ENCODE measurements at regions not wholly inside any gene's neighbourhood (a gene's known extent, or its start where the extent isn't known, plus 50 kb on each side); places are given as distances from the start of the nearest gene placed in this dataset.

DNA sequence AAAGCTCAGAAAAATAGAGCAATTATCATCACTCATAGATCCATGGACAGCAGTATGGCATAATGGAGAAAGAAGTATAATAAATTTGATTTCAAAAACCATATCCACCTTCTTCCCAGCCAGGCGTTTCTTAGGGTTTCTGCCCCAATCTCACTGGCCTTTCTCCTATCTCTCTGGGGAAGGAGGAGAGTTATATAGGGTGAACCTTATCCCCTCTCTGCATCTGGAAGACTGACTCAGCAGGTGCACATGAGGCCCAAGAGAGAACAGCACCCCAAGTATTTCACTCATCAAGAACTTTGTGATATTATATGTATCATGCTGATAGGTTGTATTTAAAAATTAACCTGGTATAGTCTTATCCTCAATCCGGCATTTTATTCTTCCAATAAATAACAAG is 318.8 kb upstream of the RASGEF1B start:
- Histone ChIP-seq H3K36me3 (replicated peaks in 1 of 2) (no peaks in the 10 kb centered on the region), H3K9me3 (replicated peaks in 1 of 3) (no peaks in the 10 kb centered on the region), H3K4me1 (replicated peaks in 1 of 2) (peaks cover 0 to 13% of the 10 kb centered on the region in 2 donors), H3K4me3 (no peak overlapping the region), H3K27me3 (no peaks in the 10 kb centered on the region), H3K27ac (no peak overlapping the region)
- no peak for DNase-seq
- TF ChIP-seq POLR2A (IDR thresholded peaks at IDR 0.05) (no peak), CTCF (IDR thresholded peaks at IDR 0.05) (no peak)
- WGBS, 4 donors: 29 to 89% (median 63%) methylated on average over 1 to 2 of the region's 2 CpGs
- intact Hi-C loops (cut with DNase I): no loop called here

DNA sequence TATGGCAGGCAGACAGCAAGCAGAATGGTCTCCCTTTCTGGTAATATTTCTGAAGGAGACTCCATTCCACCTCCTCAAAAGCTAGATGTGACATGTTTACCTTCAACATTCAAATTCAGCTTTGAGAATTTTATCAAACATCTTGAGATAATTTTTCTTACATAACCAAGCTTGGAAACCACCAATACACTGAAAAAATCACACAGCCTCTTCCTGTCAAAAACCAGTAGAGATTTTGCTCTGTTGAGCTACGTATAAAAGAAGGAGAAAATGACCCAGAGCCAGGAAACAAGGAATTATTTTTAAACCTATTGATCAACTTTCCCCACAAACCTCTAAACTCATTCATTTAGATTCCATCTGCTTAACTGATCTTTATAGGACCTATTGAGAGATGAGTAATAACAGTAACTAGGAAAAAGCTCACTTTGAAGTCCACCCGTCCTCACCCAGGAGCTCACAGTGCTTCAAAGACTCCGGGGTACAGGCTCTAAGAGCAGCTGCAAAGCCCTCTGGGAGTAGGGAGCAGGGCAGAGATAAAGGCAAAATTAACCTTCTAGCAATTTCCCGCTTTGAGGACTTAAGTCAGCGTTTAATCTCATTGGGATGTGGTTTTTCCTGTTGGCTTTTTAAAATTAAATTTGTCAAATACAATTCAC is 318.2 kb upstream of the RASGEF1B start:
- DNase-seq: no peak
- Histone ChIP-seq H3K27ac (no peak overlapping the region), H3K4me1 (replicated peaks in 1 of 2) (peaks cover 0 to 13% of the 10 kb centered on the region in 2 donors), H3K4me3 (no peak overlapping the region), H3K9me3 (replicated peaks in 1 of 3) (no peaks in the 10 kb centered on the region), H3K36me3 (replicated peaks in 1 of 2) (no peaks in the 10 kb centered on the region), H3K27me3 (no peaks in the 10 kb centered on the region)
- no peak for TF ChIP-seq POLR2A (IDR thresholded peaks at IDR 0.05)
- intact Hi-C loops (cut with DNase I): no loop called here
- 74 to 81% (median 78%) methylated on average over 5 of the region's 5 CpGs for WGBS, 4 donors

- Histone ChIP-seq H3K36me3 (replicated peaks in 1 of 2) (no peaks in the 10 kb centered on the region), H3K4me1 (replicated peaks in 1 of 2) (peaks cover 0 to 13% of the 10 kb centered on the region in 2 donors), H3K27ac (no peak overlapping the region), H3K27me3 (no peaks in the 10 kb centered on the region), H3K9me3 (replicated peaks in 1 of 3) (no peaks in the 10 kb centered on the region), H3K4me3 (no peak overlapping the region)
- TF ChIP-seq CTCF (IDR thresholded peaks at IDR 0.05): no peak
- TF ChIP-seq POLR2A (IDR thresholded peaks at IDR 0.05): no peak
- DNase-seq: no peak
- intact Hi-C loops (cut with DNase I): no loop called here
Measured at GRCh38 chr4:81789158-81789557, 317.5 kb upstream of the RASGEF1B start.

DNA sequence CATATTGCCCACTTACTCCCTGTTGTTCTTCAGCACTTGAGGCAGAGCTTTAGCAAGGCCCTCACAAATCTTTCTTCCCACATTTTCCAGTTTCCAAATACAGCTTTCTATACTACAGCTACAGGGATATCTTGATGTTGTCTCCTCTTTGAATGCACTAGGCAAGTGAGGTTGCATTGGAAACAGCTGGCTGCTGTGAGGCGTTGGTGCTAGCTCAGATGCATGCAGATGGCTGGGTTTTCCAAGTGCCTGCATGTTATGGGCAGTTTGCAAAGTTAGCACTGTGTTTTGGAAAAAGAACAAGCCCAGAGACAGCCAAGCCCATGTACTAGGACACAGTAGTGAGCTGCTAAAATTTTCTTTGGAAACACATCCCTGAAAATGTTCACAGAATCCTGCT is 315.1 kb upstream of the RASGEF1B start:
- H3K27ac ChIP-seq: no peak overlapping the region
- no peaks in the 10 kb centered on the region for H3K27me3 ChIP-seq
- TF ChIP-seq CTCF (IDR thresholded peaks at IDR 0.05) (no peak), POLR2A (IDR thresholded peaks at IDR 0.05) (no peak)
- WGBS, 4 donors: 80 to 95% (median 81%) methylated on average over 1 of the region's 1 CpG
- no peaks in the 10 kb centered on the region for H3K36me3 ChIP-seq (replicated peaks in 1 of 2)
- no peak overlapping the region for H3K4me3 ChIP-seq
- intact Hi-C loops (cut with DNase I): no loop called here
- H3K9me3 ChIP-seq (replicated peaks in 1 of 3): no peaks in the 10 kb centered on the region
- H3K4me1 ChIP-seq (replicated peaks in 1 of 2): peaks cover 0 to 13% of the 10 kb centered on the region in 2 donors
- DNase-seq: no peak
